Right lobe of liver (tissue), 6 donors: ENCODE measurements at regions not wholly inside any gene's neighbourhood (a gene's known extent, or its start where the extent isn't known, plus 50 kb on each side); places are given as distances from the start of the nearest gene placed in this dataset.
A peak's percentile ranks its signal among the peaks of the same experiment; 100 is the strongest.

Experiments used
- ATAC-seq, 4 donors: fragments of 200-7000 bp; cut with Tn5 transposase; one replicate each; pipeline ENCODE4 v1.9.1; 2020; ENCODE audit warnings: mild to moderate bottlenecking in 4 of 4, moderate library complexity in 4 of 4
- DNase-seq, 3 donors: peaks; one replicate each; pipeline ENCODE4 v3.0.0-alpha.2; 2020
- H3K27ac ChIP-seq, 3 donors: fragments of 200-600 bp; one replicate each; pipeline ENCODE4 v1.8.0; 2022
- H3K27me3 ChIP-seq, 2 donors: fragments of 200-600 bp; one replicate each; pipeline ENCODE4 v1.8.0; 2022
- H3K36me3 ChIP-seq, 4 donors: fragments of 200-600 bp; sonication (generic) in 1 of 4; one replicate each; pipeline versions ENCODE4 v1.5.1 to v1.8.0; 2017 to 2022; ENCODE audit warnings: control low read depth in 1 of 4
- H3K4me1 ChIP-seq, 4 donors: fragments of 200-600 bp; sonication (generic) in 1 of 4; one replicate each; pipeline versions ENCODE4 v1.5.1 to v1.8.0; 2017 to 2022; ENCODE audit warnings: control low read depth in 1 of 4
- H3K4me3 ChIP-seq, 3 donors: fragments of 200-600 bp; one replicate each; pipeline ENCODE4 v1.8.0; 2022
- H3K9me3 ChIP-seq, 4 donors: fragments of 200-600 bp; sonication (generic) in 1 of 4; one replicate each; pipeline versions ENCODE4 v1.5.1 to v1.8.0; 2017 to 2022; ENCODE audit warnings: control low read depth in 1 of 4
- POLR2A ChIP-seq: fragments of 450-650 bp; IDR thresholded peaks from one replicate; pipeline ENCODE4 v1.6.1; 2017; ENCODE audit warnings: antibody characterized with exemption, mild to moderate bottlenecking
- WGBS: methylation state at CpG from one replicate; pipeline ENCODE4 v1.1.6; 2018; ENCODE audit warnings: low coverage, low lambda C conversion rate; ENCODE audit not compliant: insufficient coverage; ENCODE audit errors: missing lambda C conversion rate; 5-methylcytosine and 5-hydroxymethylcytosine counted together
- intact Hi-C, 2 donors: fragments of 100-400 bp; cut with DNase I; formaldehyde crosslinking; loops; one replicate each; pipeline versions ENCODE4 v1.11.2 to v1.14.1; 2022
- TF ChIP-seq, protein P1 (sequence below), 4 donors: fragments of 200-600 bp in 3 of 4; fragments of 450-650 bp in 1 of 4; IDR thresholded peaks; one replicate each; pipeline versions ENCODE4 v1.5.1 to v1.8.0; 2016 to 2022; ENCODE audit warnings: antibody characterized with exemption in 4 of 4, mild to moderate bottlenecking in 2 of 4
- donor health status: DM: no; HTN: yes; CAD: no.
- donor health status: DM: no; HTN: no; CAD: no.
- donor health status: DM: no; HTN: no; CAD: no.
- donor health status: DM: no; HTN: yes; CAD: no.
- donor health status: DM: no; HTN: yes; CAD: no.

DNA sequence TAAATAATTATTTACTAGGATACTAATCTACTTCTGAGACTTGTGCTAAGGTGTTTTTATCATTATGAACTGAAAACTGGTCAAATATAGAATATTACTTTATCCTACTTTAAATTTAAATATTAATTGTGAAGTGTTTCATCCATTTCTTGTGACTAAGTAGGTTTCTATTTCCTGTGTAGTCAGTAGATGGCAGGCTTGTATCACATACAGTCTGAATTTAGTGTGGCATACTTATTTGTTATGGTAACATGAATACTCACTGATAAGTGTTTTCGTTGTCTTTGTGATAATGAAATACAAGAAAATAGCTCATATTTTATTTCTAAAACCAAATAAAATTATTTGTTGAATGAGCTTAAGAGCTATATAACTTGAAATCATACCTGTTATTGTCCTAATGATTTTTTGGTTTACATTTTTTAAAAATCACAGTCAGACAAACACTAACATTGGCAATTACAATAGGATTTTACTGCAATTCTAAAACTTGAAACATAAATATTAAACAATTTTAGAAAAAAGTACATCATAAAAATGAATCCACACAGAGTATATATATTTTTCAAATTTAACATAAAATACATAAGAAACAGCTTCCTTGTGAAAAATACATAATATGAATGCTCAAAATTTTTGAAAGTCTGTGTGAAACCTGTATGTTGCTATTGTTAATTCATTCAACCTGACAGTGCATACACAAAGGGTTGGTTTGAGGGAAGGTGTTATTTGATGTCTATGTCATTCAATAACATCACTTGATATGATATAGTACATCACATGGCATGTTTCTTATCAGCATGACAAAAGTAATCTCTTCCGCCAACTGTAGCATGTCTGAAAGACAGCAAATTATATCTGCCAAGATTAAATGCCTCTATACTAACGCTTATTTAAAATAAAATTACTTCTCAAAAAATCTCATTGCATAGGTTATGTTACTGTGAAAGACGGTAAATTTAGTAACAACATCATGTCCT is 904.8 kb upstream of the PCDH20 start:
- Histone ChIP-seq H3K27ac (no peak overlapping the region), H3K4me1 (no peaks in the 10 kb centered on the region), H3K9me3 (no peaks in the 10 kb centered on the region), H3K27me3 (no peaks in the 10 kb centered on the region), H3K36me3 (no peaks in the 10 kb centered on the region), H3K4me3 (no peak overlapping the region)
- TF ChIP-seq, protein P1, sequence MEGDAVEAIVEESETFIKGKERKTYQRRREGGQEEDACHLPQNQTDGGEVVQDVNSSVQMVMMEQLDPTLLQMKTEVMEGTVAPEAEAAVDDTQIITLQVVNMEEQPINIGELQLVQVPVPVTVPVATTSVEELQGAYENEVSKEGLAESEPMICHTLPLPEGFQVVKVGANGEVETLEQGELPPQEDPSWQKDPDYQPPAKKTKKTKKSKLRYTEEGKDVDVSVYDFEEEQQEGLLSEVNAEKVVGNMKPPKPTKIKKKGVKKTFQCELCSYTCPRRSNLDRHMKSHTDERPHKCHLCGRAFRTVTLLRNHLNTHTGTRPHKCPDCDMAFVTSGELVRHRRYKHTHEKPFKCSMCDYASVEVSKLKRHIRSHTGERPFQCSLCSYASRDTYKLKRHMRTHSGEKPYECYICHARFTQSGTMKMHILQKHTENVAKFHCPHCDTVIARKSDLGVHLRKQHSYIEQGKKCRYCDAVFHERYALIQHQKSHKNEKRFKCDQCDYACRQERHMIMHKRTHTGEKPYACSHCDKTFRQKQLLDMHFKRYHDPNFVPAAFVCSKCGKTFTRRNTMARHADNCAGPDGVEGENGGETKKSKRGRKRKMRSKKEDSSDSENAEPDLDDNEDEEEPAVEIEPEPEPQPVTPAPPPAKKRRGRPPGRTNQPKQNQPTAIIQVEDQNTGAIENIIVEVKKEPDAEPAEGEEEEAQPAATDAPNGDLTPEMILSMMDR (IDR thresholded peaks at IDR 0.05) = peak; percentile 35 to 57 (median 44)
- TF ChIP-seq POLR2A = no peak
- DNase-seq (no peak), ATAC-seq (peak in 2 of 4 donors; percentile 50 to 61)
- intact Hi-C loops = no loop called here
- WGBS = 23% methylated on average over 4 of the region's 4 CpGs

DNA sequence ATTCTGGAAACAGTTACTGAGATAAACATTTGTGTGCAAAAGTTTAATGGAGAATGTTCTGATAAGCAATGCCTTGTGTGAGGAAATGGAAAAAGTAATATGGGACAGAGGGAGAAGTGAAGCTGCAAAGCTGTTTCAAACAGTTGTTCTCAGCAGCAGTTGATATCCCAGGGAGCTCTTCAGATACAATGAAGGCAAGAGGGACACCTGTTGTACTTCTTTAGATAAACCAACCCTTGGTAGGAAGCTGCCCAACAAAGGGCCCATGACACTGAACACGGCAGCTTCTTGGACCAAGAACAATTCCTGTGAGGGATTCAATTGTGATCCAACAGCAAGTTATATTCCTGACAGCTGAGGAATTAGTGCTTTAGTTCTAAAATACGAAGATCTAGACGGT is 894.3 kb upstream of the PCDH20 start:
- no peak for TF ChIP-seq POLR2A
- TF ChIP-seq, protein P1 (IDR thresholded peaks at IDR 0.05) = no peak
- H3K36me3 ChIP-seq = no peaks in the 10 kb centered on the region
- 37% methylated on average over 3 of the region's 3 CpGs for WGBS
- ATAC-seq (no peak), DNase-seq (no peak)
- H3K9me3 ChIP-seq = no peaks in the 10 kb centered on the region
- no peaks in the 10 kb centered on the region for H3K27me3 ChIP-seq
- H3K27ac ChIP-seq = no peak overlapping the region
- no peaks in the 10 kb centered on the region for H3K4me1 ChIP-seq
- no peak overlapping the region for H3K4me3 ChIP-seq
- intact Hi-C loops = no loop called here

DNA sequence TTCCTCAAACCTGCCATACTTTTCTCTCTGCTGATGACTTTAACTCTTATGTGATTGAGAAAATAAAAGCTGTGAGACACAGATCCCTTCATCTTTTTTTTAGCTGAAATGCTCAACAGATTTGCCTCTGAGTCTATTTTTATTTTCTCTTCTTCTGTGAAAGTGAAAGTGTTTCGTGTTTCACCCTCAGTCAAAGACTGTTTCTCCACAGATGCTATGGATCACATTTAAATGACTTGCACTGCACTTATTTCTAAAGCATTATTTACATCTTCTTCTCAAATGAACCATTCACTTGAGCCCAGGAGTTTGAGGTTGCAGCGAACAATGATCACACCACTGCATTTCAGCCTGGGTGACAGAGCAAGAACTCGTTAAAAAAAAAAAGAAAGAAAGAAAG is 890.1 kb upstream of the PCDH20 start:
- Histone ChIP-seq H3K27ac (no peak overlapping the region), H3K4me1 (no peaks in the 10 kb centered on the region), H3K4me3 (no peak overlapping the region), H3K36me3 (no peaks in the 10 kb centered on the region), H3K27me3 (no peaks in the 10 kb centered on the region), H3K9me3 (no peaks in the 10 kb centered on the region)
- WGBS = 53% methylated on average over 3 of the region's 3 CpGs
- DNase-seq = no peak
- TF ChIP-seq, protein P1 (IDR thresholded peaks at IDR 0.05) = no peak
- no peak for TF ChIP-seq POLR2A
- intact Hi-C loops = no loop called here
- ATAC-seq = no peak

DNA sequence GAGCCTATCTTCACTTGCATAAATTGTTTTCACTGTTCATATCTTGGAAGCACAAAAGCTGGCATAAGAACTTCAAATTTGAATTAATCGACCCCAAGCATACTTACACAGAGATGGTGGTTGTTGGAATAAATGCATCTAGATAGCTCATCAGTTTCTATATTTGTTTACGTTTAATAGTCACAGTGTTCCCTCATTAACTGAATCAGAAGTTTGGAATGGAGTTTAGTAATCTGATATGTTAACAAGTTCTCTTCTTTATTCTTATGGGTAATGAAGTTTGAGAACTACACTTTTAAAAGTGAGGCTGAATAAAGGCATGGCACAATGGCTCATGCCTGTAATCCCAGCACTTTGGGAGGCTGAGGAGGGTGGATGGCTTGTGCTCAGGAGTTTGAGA is 886.7 kb upstream of the PCDH20 start:
- H3K4me1 ChIP-seq = no peaks in the 10 kb centered on the region
- H3K9me3 ChIP-seq = no peaks in the 10 kb centered on the region
- TF ChIP-seq, protein P1 (IDR thresholded peaks at IDR 0.05) = no peak
- TF ChIP-seq POLR2A = no peak
- H3K27ac ChIP-seq = no peak overlapping the region
- DNase-seq (no peak), ATAC-seq (no peak)
- H3K36me3 ChIP-seq = no peaks in the 10 kb centered on the region
- 15% methylated on average over 2 of the region's 2 CpGs for WGBS
- intact Hi-C loops = no loop called here
- H3K4me3 ChIP-seq = no peak overlapping the region
- no peaks in the 10 kb centered on the region for H3K27me3 ChIP-seq
